GM12878 (cell line): ENCODE measurements at regions not wholly inside any gene's neighbourhood (a gene's known extent, or its start where the extent isn't known, plus 50 kb on each side); places are given as distances from the start of the nearest gene placed in this dataset.

Experiments
- ATF2 ChIP-seq: IDR thresholded peaks from 2 replicates; pipeline ENCODE4 v1.6.1; 2012; ENCODE audit warnings: low read length, inconsistent platforms
- BMI1 ChIP-seq: fragments of 450-650 bp; IDR thresholded peaks from 2 replicates; pipeline ENCODE4 v1.6.1; 2016; ENCODE audit warnings: mild to moderate bottlenecking, moderate library complexity, borderline replicate concordance
- CEBPB ChIP-seq, 2 experiments: fragments of 150-350 bp in 1 of 2; IDR thresholded peaks; 2 replicates each; pipeline ENCODE4 v1.6.1; 2012 to 2014; ENCODE audit warnings: low read depth in 2 of 2, low read length in 2 of 2, borderline replicate concordance in 1 of 2, inconsistent platforms in 1 of 2
- CUX1 ChIP-seq: IDR thresholded peaks from 2 replicates; pipeline ENCODE4 v1.6.1; 2012; ENCODE audit warnings: improper control_type of control experiment, low read depth, low read length; ENCODE audit not compliant: insufficient replicate concordance
- EED ChIP-seq: sonication (generic); IDR thresholded peaks from 2 replicates; pipeline ENCODE4 v1.6.1; 2016; ENCODE audit warnings: antibody characterized with exemption, low read depth
- HSF1 ChIP-seq: fragments of 150-350 bp; IDR thresholded peaks from 2 replicates; pipeline ENCODE4 v1.6.1; 2014; ENCODE audit warnings: mild to moderate bottlenecking, low read depth, low read length
- IRF4 ChIP-seq: IDR thresholded peaks from 2 replicates; pipeline ENCODE4 v1.6.1; 2011; ENCODE audit warnings: low read depth, low read length
- MXI1 ChIP-seq: fragments of 150-350 bp; IDR thresholded peaks from 2 replicates; pipeline ENCODE4 v1.6.1; 2011; ENCODE audit warnings: low read depth, mild to moderate bottlenecking, inconsistent platforms, low read length, improper control_type of control experiment
- NFIC ChIP-seq: IDR thresholded peaks from 2 replicates; pipeline ENCODE4 v1.6.1; 2012; ENCODE audit warnings: low read depth, mild to moderate bottlenecking, inconsistent platforms, low read length, moderate library complexity
- NFXL1 ChIP-seq: fragments of 450-650 bp; IDR thresholded peaks from 2 replicates; pipeline ENCODE4 v1.6.1; 2017; ENCODE audit warnings: antibody characterized with exemption, mild to moderate bottlenecking, borderline replicate concordance
- NFYA ChIP-seq: IDR thresholded peaks from 2 replicates; pipeline ENCODE4 v1.6.1; 2011; ENCODE audit warnings: low read depth, mild to moderate bottlenecking, low read length, improper control_type of control experiment, borderline replicate concordance
- NKRF ChIP-seq: fragments of 450-650 bp; conservative IDR thresholded peaks from 2 replicates; pipeline ENCODE4 v1.6.1; 2017; ENCODE audit warnings: mild to moderate bottlenecking, moderate library complexity
- POLR2AphosphoS2 ChIP-seq: IDR thresholded peaks from 2 replicates; pipeline ENCODE4 v1.6.1; 2011; ENCODE audit warnings: low read depth, mild to moderate bottlenecking, low read length, improper control_type of control experiment, moderate library complexity
- REST ChIP-seq: IDR thresholded peaks from 2 replicates; pipeline ENCODE4 v1.6.1; 2012; ENCODE audit warnings: mild to moderate bottlenecking, low read depth, low read length
- SUPT20H ChIP-seq: IDR thresholded peaks from 2 replicates; pipeline ENCODE4 v1.6.1; 2011; ENCODE audit warnings: low read depth, mild to moderate bottlenecking, low read length, moderate library complexity, borderline replicate concordance; ENCODE audit not compliant: control insufficient read depth

- no peak for TF ChIP-seq REST
- no peak for TF ChIP-seq NFXL1
- TF ChIP-seq NFYA = no peak
- no peak for TF ChIP-seq POLR2AphosphoS2
- TF ChIP-seq MXI1 = no peak
- no peak for TF ChIP-seq SUPT20H
- TF ChIP-seq EED = peak; percentile 94
- TF ChIP-seq NFIC = peak; percentile 90
- TF ChIP-seq IRF4 = peak; percentile 91
- TF ChIP-seq CUX1 = no peak
- peak; percentile 90 for TF ChIP-seq ATF2
- TF ChIP-seq HSF1 = no peak
- TF ChIP-seq BMI1 = peak; percentile 69; the same call in 1 of the 2 replicates
- TF ChIP-seq NKRF = no peak
- peak in 1 of 2 experiments; percentile 31; a peak in 1 of 4 replicates for TF ChIP-seq CEBPB (IDR thresholded peaks at IDR 0.05; ENCODE audit: borderline replicate concordance in 1 of 2, low read depth in 2 of 2, low read length in 2 of 2)
These were observed 447.0 kb upstream of the ID2 start (continued) for GRCh38 chr2:8234757-8235374.
